ENCODE measurements at regions not wholly inside any gene's neighbourhood (a gene's known extent, or its start where the extent isn't known, plus 50 kb on each side); places are given as distances from the start of the nearest gene placed in this dataset.

DNA sequence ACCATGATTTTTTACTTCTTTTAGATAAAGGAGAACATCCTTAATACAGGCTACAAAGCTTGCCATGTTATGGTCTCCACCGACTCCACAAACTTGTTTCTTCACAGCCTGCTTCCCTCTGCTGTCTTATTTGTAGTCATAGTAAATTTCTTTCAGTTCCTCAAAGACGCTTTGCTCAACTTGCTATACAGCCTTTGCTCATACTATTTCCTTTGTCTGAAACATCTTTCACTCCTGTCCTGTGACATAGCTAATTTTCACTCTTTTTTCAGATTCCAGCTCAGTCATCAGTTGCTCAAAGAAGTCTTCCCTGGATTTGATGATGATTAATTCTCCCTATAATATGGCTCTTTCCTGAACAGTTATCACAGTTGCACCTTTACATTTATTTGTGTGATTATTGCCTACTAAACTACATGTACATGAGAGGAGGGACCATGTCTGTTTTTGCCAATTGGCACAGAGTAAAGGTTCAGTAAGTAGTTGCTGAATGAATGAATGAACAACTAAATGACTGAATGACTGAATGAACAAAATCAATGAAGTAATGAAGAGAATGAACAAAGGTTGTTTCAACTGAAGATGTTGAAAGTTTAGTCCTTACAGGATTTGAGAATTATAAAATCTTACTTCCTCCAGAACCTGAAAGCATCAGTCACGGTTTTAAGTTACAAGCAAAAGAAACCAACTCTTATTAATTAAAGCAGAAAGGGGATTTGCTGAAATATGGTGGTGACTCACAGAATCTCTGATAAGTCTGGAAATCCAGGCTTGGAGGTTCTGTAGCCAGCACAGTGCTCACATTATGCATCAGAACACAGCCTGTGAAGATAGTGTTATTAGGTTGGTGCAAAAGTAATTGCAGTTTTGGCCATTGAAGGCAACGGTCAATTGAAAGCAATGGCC lies 186.4 kb upstream of the FAM98A start:
- TF ChIP-seq, protein P1, sequence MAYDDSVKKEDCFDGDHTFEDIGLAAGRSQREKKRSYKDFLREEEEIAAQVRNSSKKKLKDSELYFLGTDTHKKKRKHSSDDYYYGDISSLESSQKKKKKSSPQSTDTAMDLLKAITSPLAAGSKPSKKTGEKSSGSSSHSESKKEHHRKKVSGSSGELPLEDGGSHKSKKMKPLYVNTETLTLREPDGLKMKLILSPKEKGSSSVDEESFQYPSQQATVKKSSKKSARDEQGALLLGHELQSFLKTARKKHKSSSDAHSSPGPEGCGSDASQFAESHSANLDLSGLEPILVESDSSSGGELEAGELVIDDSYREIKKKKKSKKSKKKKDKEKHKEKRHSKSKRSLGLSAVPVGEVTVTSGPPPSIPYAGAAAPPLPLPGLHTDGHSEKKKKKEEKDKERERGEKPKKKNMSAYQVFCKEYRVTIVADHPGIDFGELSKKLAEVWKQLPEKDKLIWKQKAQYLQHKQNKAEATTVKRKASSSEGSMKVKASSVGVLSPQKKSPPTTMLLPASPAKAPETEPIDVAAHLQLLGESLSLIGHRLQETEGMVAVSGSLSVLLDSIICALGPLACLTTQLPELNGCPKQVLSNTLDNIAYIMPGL (CRISPR knock-in tag; IDR thresholded peaks at IDR 0.05): no peak
- TF ChIP-seq, protein P2, sequence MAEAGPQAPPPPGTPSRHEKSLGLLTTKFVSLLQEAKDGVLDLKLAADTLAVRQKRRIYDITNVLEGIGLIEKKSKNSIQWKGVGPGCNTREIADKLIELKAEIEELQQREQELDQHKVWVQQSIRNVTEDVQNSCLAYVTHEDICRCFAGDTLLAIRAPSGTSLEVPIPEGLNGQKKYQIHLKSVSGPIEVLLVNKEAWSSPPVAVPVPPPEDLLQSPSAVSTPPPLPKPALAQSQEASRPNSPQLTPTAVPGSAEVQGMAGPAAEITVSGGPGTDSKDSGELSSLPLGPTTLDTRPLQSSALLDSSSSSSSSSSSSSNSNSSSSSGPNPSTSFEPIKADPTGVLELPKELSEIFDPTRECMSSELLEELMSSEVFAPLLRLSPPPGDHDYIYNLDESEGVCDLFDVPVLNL (CRISPR knock-in tag; IDR thresholded peaks at IDR 0.05; ENCODE audit: borderline replicate concordance, low read depth): no peak
- TF ChIP-seq, protein P3, sequence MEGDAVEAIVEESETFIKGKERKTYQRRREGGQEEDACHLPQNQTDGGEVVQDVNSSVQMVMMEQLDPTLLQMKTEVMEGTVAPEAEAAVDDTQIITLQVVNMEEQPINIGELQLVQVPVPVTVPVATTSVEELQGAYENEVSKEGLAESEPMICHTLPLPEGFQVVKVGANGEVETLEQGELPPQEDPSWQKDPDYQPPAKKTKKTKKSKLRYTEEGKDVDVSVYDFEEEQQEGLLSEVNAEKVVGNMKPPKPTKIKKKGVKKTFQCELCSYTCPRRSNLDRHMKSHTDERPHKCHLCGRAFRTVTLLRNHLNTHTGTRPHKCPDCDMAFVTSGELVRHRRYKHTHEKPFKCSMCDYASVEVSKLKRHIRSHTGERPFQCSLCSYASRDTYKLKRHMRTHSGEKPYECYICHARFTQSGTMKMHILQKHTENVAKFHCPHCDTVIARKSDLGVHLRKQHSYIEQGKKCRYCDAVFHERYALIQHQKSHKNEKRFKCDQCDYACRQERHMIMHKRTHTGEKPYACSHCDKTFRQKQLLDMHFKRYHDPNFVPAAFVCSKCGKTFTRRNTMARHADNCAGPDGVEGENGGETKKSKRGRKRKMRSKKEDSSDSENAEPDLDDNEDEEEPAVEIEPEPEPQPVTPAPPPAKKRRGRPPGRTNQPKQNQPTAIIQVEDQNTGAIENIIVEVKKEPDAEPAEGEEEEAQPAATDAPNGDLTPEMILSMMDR (IDR thresholded peaks at IDR 0.05): no peak
- TF ChIP-seq NFYB (CRISPR knock-in tag; conservative IDR thresholded peaks at IDR 0.05; ENCODE audit: low read depth): no peak
- TF ChIP-seq, protein P4, sequence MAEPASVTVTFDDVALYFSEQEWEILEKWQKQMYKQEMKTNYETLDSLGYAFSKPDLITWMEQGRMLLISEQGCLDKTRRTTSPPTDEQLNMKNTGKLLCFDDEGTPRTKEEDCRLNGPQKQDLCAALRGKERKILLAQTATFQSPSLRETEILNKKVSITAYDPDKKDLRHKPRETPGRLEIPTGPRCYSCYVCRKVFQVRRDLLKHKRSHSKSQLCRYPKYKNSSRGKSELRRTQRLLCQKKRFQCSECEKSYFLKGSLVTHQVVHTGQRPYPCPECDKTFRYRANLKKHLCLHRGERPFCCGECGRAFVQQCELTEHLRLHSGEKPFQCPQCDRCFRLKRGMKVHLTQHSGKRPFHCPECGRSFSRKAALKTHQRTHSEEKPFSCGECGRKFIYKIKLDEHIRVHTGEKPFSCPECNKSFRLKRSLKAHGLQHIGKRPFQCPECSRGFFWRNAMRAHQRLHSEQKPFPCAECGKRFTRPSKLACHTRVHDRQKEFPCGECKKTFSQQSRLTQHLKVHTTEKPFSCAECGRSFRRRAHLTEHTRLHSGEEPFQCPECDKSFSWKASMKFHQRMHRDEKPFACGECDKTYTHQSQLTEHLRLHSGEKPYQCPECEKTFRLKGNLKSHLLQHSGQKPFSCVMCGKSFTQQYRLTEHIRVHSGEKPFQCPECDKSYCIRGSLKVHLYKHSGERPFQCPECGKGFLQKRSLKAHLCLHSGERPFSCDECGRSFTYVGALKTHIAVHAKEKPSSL (CRISPR knock-in tag; conservative IDR thresholded peaks at IDR 0.05): no peak
- TF ChIP-seq SP1 (CRISPR knock-in tag; conservative IDR thresholded peaks at IDR 0.05): no peak
- TF ChIP-seq NR3C1 (CRISPR knock-in tag; conservative IDR thresholded peaks at IDR 0.05; ENCODE audit: low read depth): no peak
- TF ChIP-seq, protein P5, sequence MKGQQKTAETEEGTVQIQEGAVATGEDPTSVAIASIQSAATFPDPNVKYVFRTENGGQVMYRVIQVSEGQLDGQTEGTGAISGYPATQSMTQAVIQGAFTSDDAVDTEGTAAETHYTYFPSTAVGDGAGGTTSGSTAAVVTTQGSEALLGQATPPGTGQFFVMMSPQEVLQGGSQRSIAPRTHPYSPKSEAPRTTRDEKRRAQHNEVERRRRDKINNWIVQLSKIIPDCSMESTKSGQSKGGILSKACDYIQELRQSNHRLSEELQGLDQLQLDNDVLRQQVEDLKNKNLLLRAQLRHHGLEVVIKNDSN (CRISPR knock-in tag; IDR thresholded peaks at IDR 0.05): no peak
- TF ChIP-seq IRF2 (CRISPR knock-in tag; IDR thresholded peaks at IDR 0.05; ENCODE audit: borderline replicate concordance, low read depth): no peak

All from WTC11 (cell line).